Activated naive CD4-positive, alpha-beta T cell treated with anti-CD3 and anti-CD28 coated beads, Interleukin-2, amount 10 ng/mL, durations not matched to agents 7 days and 5 days (primary cell): ENCODE measurements at regions not wholly inside any gene's neighbourhood (a gene's known extent, or its start where the extent isn't known, plus 50 kb on each side); places are given as distances from the start of the nearest gene placed in this dataset.

Experiments
- CTCF ChIA-PET: fragments of 350-600 bp; sonication (Branson Sonifier 250); formaldehyde crosslinking; loops from one replicate; lab custom pipeline; 2021; ENCODE audit warnings: antibody characterized with exemption; lab: Charles Lee
- DNase-seq: peaks from one replicate; pipeline ENCODE4 v3.0.0-alpha.2; 2020
- H3K27ac Mint-ChIP-seq: one replicate; pipeline ENCODE4 v1.8.0; 2021; ENCODE audit warnings: mild to moderate bottlenecking, moderate library complexity, mixed read lengths
- H3K27me3 Mint-ChIP-seq: one replicate; pipeline ENCODE4 v1.8.0; 2021; ENCODE audit warnings: mild to moderate bottlenecking, mixed read lengths
- H3K36me3 Mint-ChIP-seq: one replicate; pipeline ENCODE4 v1.8.0; 2021; ENCODE audit warnings: mixed read lengths
- H3K4me1 Mint-ChIP-seq: one replicate; pipeline ENCODE4 v1.8.0; 2021; ENCODE audit warnings: mixed read lengths
- H3K4me3 Mint-ChIP-seq: one replicate; pipeline ENCODE4 v1.8.0; 2021; ENCODE audit warnings: mild to moderate bottlenecking, moderate library complexity, mixed read lengths
- H3K9me3 Mint-ChIP-seq: one replicate; pipeline ENCODE4 v1.8.0; 2021; ENCODE audit warnings: mixed read lengths

- Mint-ChIP-seq H3K27me3 (no peaks in the 10 kb centered on the region), H3K27ac (no peak overlapping the region), H3K4me3 (no peak overlapping the region), H3K36me3 (no peaks in the 10 kb centered on the region), H3K9me3 (peaks cover 8% of the 10 kb centered on the region), H3K4me1 (no peaks in the 10 kb centered on the region)
- CTCF ChIA-PET, result no interaction called here
- DNase-seq, result no peak
Observed at GRCh38 chr13:103996733-103997132, 930.5 kb upstream of the SLC10A2 start.

- Mint-ChIP-seq H3K36me3 (no peaks in the 10 kb centered on the region), H3K4me1 (no peaks in the 10 kb centered on the region), H3K9me3 (peaks cover 3% of the 10 kb centered on the region), H3K27me3 (no peaks in the 10 kb centered on the region), H3K27ac (no peak overlapping the region), H3K4me3 (no peak overlapping the region)
- CTCF ChIA-PET, result no interaction called here
- DNase-seq, result no peak
Observed at GRCh38 chr13:103983948-103984347, 917.7 kb upstream of the SLC10A2 start.

DNA sequence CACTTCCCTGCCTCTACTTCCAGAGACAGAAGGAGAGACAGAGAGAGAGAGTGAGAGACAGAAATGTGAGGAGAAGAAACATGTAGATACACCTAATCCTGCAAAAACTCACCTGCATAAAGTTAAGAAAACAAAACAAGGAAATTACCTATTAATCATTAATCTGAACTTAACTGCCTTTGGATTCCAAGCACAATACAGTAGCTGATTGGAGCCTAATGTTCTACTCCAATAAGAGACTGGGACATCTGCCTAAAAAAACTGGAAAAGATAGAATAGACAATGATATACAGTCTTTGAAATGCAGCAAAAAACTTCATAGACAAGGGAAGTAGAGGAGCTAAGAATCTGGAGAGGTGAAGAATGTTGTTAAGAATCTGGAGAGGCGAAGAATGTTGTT lies 910.2 kb upstream of the SLC10A2 start:
- Mint-ChIP-seq H3K36me3 (no peaks in the 10 kb centered on the region), H3K27me3 (no peaks in the 10 kb centered on the region), H3K4me1 (no peaks in the 10 kb centered on the region), H3K9me3 (peaks cover 6% of the 10 kb centered on the region), H3K27ac (no peak overlapping the region), H3K4me3 (no peak overlapping the region)
- CTCF ChIA-PET, result no interaction called here
- DNase-seq, result no peak

DNA sequence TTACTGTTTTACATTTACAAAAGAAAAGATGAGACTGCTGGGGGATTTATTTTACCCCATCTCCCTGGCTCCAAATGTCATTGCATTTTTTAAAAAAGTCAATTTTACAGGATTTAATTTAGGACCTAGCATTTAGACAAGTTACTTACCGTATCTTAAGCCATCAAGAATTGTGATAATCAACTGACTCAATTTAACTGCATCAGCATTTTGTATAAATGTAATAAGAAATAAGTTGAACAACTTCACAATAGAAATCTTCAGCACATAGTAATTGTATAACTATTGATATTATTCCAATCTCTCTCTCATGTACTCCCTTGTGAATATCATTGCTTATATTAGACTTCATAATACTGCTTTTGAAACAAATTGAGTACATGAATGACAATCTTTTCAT lies 907.5 kb upstream of the SLC10A2 start:
- Mint-ChIP-seq H3K4me3 (no peak overlapping the region), H3K36me3 (no peaks in the 10 kb centered on the region), H3K4me1 (no peaks in the 10 kb centered on the region), H3K27me3 (no peaks in the 10 kb centered on the region), H3K27ac (no peak overlapping the region), H3K9me3 (peaks cover 8% of the 10 kb centered on the region)
- CTCF ChIA-PET, result no interaction called here
- no peak for DNase-seq

GRCh38 chr13:103969520-103970050 lies 903.4 kb upstream of the SLC10A2 start:
- no peak overlapping the region for H3K4me3 Mint-ChIP-seq
- CTCF ChIA-PET, result no interaction called here
- H3K36me3 Mint-ChIP-seq, result no peaks in the 10 kb centered on the region
- no peak overlapping the region for H3K27ac Mint-ChIP-seq
- H3K4me1 Mint-ChIP-seq, result no peaks in the 10 kb centered on the region
- peaks cover 5% of the 10 kb centered on the region for H3K9me3 Mint-ChIP-seq
- DNase-seq, result no peak
- no peaks in the 10 kb centered on the region for H3K27me3 Mint-ChIP-seq

DNA sequence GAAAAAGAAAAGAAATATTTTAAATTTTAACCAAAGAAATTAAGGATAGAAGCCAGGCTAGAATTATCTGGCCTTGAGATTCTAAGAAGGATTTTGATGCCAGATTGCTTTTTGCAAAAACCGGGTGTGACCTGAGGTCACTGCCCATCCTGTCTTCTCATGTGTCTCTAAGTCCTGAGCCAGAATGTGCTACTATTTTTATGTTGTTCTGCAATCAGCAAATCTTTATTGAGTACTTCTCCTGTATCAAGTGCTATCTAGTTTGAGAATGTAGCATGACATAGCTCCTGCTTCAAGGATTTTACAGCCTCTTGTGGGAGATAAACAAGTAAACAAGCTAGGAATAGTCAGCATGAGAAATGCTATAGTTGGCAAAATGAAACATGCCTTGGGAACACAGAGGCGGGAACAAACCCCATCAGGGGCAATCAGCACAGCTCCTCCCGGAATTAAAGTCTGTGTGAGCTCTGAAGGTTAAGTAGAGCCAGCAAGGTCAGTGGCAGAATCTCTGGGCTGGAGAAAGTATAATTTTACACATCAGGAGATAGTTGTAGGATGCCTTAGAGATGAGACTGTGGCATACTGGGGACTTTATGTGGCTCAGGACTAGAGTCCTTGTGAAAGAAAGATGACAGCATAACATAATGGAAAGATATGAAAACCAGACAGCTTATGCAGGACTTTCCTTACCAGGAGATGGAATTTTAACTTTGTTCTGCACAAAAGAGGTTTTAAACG lies 899.5 kb upstream of the SLC10A2 start:
- no peak for DNase-seq
- H3K27ac Mint-ChIP-seq, result no peak overlapping the region
- CTCF ChIA-PET, result no interaction called here
- peaks cover 13% of the 10 kb centered on the region for H3K9me3 Mint-ChIP-seq
- H3K4me1 Mint-ChIP-seq, result no peaks in the 10 kb centered on the region
- H3K4me3 Mint-ChIP-seq, result no peak overlapping the region
- no peaks in the 10 kb centered on the region for H3K36me3 Mint-ChIP-seq
- no peaks in the 10 kb centered on the region for H3K27me3 Mint-ChIP-seq

DNA sequence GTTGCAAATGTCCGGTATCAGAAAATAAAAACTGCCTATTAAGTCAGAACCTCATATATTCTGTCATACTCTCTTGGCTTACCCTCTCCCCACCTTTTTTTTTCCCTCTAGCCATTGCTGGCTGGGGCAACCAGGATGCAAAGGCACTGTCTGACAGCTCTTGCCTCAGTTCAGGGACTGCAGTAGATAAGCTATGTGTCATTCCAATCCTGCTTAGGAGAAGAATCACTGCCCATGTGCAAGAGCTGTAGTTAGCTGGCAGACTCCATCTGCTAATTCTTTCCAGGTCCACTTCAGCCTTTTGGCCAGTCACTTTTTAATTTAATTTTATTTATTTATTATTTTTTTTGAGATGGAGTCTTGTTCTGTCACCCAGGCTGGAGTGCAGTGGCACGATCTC lies 895.6 kb upstream of the SLC10A2 start:
- H3K4me1 Mint-ChIP-seq, result no peaks in the 10 kb centered on the region
- peaks cover 13% of the 10 kb centered on the region for H3K9me3 Mint-ChIP-seq
- no peaks in the 10 kb centered on the region for H3K36me3 Mint-ChIP-seq
- H3K27me3 Mint-ChIP-seq, result no peaks in the 10 kb centered on the region
- CTCF ChIA-PET, result no interaction called here
- no peak for DNase-seq
- no peak overlapping the region for H3K27ac Mint-ChIP-seq
- no peak overlapping the region for H3K4me3 Mint-ChIP-seq

DNA sequence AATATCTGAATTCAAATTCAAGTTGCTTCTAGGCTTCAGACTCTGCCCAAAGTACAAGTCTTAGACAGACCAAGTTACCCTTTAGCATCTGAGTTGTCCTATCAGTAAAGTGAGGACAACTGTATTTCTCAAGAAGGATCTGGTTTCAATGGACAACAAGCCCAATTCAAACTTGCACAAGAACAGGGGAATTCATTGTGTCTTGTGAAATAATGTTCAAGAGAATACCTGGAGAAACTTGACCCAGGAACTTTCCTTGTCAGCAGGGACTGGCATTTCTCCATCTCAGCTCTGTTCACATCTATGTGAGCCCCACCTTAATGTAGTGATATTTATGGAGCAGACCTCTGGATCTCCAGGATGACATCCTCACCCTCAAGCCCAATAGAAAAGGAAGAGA lies 894.9 kb upstream of the SLC10A2 start:
- no peak overlapping the region for H3K27ac Mint-ChIP-seq
- H3K4me1 Mint-ChIP-seq, result no peaks in the 10 kb centered on the region
- CTCF ChIA-PET, result no interaction called here
- no peaks in the 10 kb centered on the region for H3K36me3 Mint-ChIP-seq
- H3K27me3 Mint-ChIP-seq, result no peaks in the 10 kb centered on the region
- peaks cover 13% of the 10 kb centered on the region for H3K9me3 Mint-ChIP-seq
- no peak for DNase-seq
- no peak overlapping the region for H3K4me3 Mint-ChIP-seq

DNA sequence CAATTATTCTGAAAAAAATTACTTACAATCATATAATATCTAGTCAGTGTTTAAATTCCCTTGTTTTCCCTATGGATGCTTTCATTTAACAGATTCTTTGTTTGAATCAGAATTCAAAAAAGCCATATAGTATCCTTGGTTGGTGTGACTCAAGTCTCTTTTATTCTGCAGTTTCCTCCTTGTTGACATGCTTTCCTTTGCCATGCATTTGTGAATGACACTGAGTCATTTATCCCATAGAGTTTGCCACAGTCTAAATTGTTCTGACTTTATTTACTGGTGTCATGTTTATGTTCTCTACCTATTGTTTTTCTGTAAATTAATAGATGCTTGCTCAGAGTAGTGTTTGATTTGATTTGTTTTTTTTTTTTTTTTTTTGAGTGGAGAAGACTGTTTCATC lies 893.8 kb upstream of the SLC10A2 start:
- CTCF ChIA-PET, result no interaction called here
- peaks cover 10% of the 10 kb centered on the region for H3K9me3 Mint-ChIP-seq
- no peak overlapping the region for H3K4me3 Mint-ChIP-seq
- no peaks in the 10 kb centered on the region for H3K36me3 Mint-ChIP-seq
- DNase-seq, result no peak
- H3K27ac Mint-ChIP-seq, result no peak overlapping the region
- no peaks in the 10 kb centered on the region for H3K4me1 Mint-ChIP-seq
- H3K27me3 Mint-ChIP-seq, result no peaks in the 10 kb centered on the region

DNA sequence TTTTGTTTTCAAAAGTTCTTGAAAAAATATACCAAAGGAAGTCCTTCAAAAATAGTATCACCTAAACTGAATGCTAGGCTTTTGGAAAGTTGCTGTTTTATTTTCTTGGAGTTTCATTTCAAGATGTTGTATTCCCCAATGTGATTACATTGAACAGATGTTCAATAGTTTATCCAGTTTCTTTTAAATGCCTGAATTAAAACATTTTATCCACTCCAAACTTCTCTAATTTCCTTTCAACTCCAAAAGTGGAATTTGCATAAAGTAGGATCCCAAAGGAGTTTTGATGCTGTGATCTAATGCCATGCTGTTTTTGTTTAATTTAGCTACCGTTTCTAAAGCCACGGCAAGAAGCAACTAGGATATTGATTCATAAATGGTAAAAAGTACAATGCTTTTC lies 892.5 kb upstream of the SLC10A2 start:
- H3K9me3 Mint-ChIP-seq, result peaks cover 7% of the 10 kb centered on the region
- no peaks in the 10 kb centered on the region for H3K36me3 Mint-ChIP-seq
- CTCF ChIA-PET, result no interaction called here
- H3K27me3 Mint-ChIP-seq, result no peaks in the 10 kb centered on the region
- H3K27ac Mint-ChIP-seq, result no peak overlapping the region
- no peaks in the 10 kb centered on the region for H3K4me1 Mint-ChIP-seq
- no peak overlapping the region for H3K4me3 Mint-ChIP-seq
- DNase-seq, result no peak

GRCh38 chr13:103957939-103958338 lies 891.7 kb upstream of the SLC10A2 start:
- Mint-ChIP-seq H3K27ac (no peak overlapping the region), H3K36me3 (no peaks in the 10 kb centered on the region), H3K9me3 (peaks cover 9% of the 10 kb centered on the region)

GRCh38 chr13:103953859-103954258 lies 887.6 kb upstream of the SLC10A2 start:
- H3K4me3 Mint-ChIP-seq, result no peak overlapping the region
- CTCF ChIA-PET, result no interaction called here
- no peak for DNase-seq
- no peaks in the 10 kb centered on the region for H3K27me3 Mint-ChIP-seq
- no peak overlapping the region for H3K27ac Mint-ChIP-seq
- no peaks in the 10 kb centered on the region for H3K4me1 Mint-ChIP-seq
- H3K36me3 Mint-ChIP-seq, result no peaks in the 10 kb centered on the region
- H3K9me3 Mint-ChIP-seq, result peaks cover 9% of the 10 kb centered on the region

More at GRCh38 chr13:103957939-103958338, 891.7 kb upstream of the SLC10A2 start:
- Mint-ChIP-seq H3K4me3 (no peak overlapping the region), H3K4me1 (no peaks in the 10 kb centered on the region), H3K27me3 (no peaks in the 10 kb centered on the region)
- no peak for DNase-seq
- CTCF ChIA-PET, result no interaction called here

GRCh38 chr13:103952183-103952582 lies 886.0 kb upstream of the SLC10A2 start:
- peaks cover 8% of the 10 kb centered on the region for H3K9me3 Mint-ChIP-seq

DNA sequence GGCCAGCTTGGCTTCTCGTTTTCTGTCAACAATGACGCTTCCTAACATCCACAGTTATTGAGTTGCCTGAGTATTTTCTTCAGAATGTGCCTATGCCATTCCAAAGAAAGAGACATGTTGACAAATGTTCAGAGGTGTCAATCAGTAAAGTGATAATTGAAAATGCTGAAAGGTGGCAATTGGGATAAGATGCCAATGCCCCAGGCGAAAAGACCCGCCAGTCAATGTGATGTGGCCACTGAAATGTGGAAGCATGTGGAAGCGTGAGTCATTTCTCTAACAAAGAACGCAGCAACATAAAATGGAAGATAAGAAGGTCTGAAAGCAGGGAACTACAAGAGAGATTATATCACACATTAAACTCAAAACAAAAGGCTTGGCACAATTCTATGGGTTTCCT lies 882.2 kb upstream of the SLC10A2 start:
- no peaks in the 10 kb centered on the region for H3K4me1 Mint-ChIP-seq
- H3K27ac Mint-ChIP-seq, result no peak overlapping the region
- H3K27me3 Mint-ChIP-seq, result no peaks in the 10 kb centered on the region
- DNase-seq, result no peak
- peaks cover 6% of the 10 kb centered on the region for H3K9me3 Mint-ChIP-seq
- H3K36me3 Mint-ChIP-seq, result no peaks in the 10 kb centered on the region
- H3K4me3 Mint-ChIP-seq, result no peak overlapping the region
- CTCF ChIA-PET, result no interaction called here

More at GRCh38 chr13:103952183-103952582, 886.0 kb upstream of the SLC10A2 start:
- no peak overlapping the region for H3K27ac Mint-ChIP-seq
- H3K4me3 Mint-ChIP-seq, result no peak overlapping the region
- CTCF ChIA-PET, result no interaction called here
- no peaks in the 10 kb centered on the region for H3K4me1 Mint-ChIP-seq
- no peaks in the 10 kb centered on the region for H3K36me3 Mint-ChIP-seq
- DNase-seq, result no peak
- H3K27me3 Mint-ChIP-seq, result no peaks in the 10 kb centered on the region

- Mint-ChIP-seq H3K27ac (no peak overlapping the region), H3K9me3 (no peaks in the 10 kb centered on the region), H3K36me3 (no peaks in the 10 kb centered on the region), H3K27me3 (no peaks in the 10 kb centered on the region), H3K4me1 (no peaks in the 10 kb centered on the region), H3K4me3 (no peak overlapping the region)
- no peak for DNase-seq
- CTCF ChIA-PET, result no interaction called here
Observed at GRCh38 chr13:103945836-103946235, 879.6 kb upstream of the SLC10A2 start.
